ENCODE measurements at regions not wholly inside any gene's neighbourhood (a gene's known extent, or its start where the extent isn't known, plus 50 kb on each side); places are given as distances from the start of the nearest gene placed in this dataset.

- DNase-seq (ENCODE audit: low read depth in 1 of 2, low spot score in 1 of 2) = no peak
- Histone ChIP-seq H3K4me3 (replicated peaks; ENCODE audit: insufficient read depth, low read length) (no peak overlapping the region), H3K27ac (replicated peaks) (no peak overlapping the region), H3K27me3 (ENCODE audit: insufficient read depth, poor library complexity, severe bottlenecking) (no peaks in the 10 kb centered on the region)
- TF ChIP-seq GABPA (IDR thresholded peaks at IDR 0.05; ENCODE audit: low read depth) = no peak
- TF ChIP-seq SPI1 (IDR thresholded peaks at IDR 0.05; ENCODE audit: borderline replicate concordance, low read depth) = no peak
- TF ChIP-seq REST (IDR thresholded peaks at IDR 0.05; ENCODE audit: insufficient replicate concordance, low read depth) = no peak
Measured at GRCh38 chr2:225768741-225769140, 369.2 kb downstream of the NYAP2 start.

GRCh38 chr2:225766431-225766830, 366.9 kb downstream of the NYAP2 start:
- DNase-seq (ENCODE audit: low read depth in 1 of 2, low spot score in 1 of 2) = no peak
- no peak overlapping the region for H3K4me3 ChIP-seq (replicated peaks; ENCODE audit: insufficient read depth, low read length)
- no peak for TF ChIP-seq SPI1 (IDR thresholded peaks at IDR 0.05; ENCODE audit: borderline replicate concordance, low read depth)
- TF ChIP-seq CTCF (IDR thresholded peaks at IDR 0.05; ENCODE audit: insufficient read depth, low read length) = no peak
- TF ChIP-seq GABPA (IDR thresholded peaks at IDR 0.05; ENCODE audit: low read depth) = no peak
- no peak for TF ChIP-seq REST (IDR thresholded peaks at IDR 0.05; ENCODE audit: insufficient replicate concordance, low read depth)
- no peak for TF ChIP-seq POLR2AphosphoS5 (IDR thresholded peaks at IDR 0.05; ENCODE audit: low read depth)
- H3K27me3 ChIP-seq (ENCODE audit: insufficient read depth, poor library complexity, severe bottlenecking) = no peaks in the 10 kb centered on the region
- no peak overlapping the region for H3K27ac ChIP-seq (replicated peaks)

GRCh38 chr2:225765820-225766219, 366.3 kb downstream of the NYAP2 start:
- H3K27me3 ChIP-seq (ENCODE audit: insufficient read depth, poor library complexity, severe bottlenecking) = no peaks in the 10 kb centered on the region

More at GRCh38 chr2:225765820-225766219, 366.3 kb downstream of the NYAP2 start:
- TF ChIP-seq SPI1 (IDR thresholded peaks at IDR 0.05; ENCODE audit: borderline replicate concordance, low read depth) (no peak), POLR2AphosphoS5 (IDR thresholded peaks at IDR 0.05; ENCODE audit: low read depth) (no peak), CTCF (IDR thresholded peaks at IDR 0.05; ENCODE audit: insufficient read depth, low read length) (no peak), GABPA (IDR thresholded peaks at IDR 0.05; ENCODE audit: low read depth) (no peak), REST (IDR thresholded peaks at IDR 0.05; ENCODE audit: insufficient replicate concordance, low read depth) (no peak)
- H3K4me3 ChIP-seq (replicated peaks; ENCODE audit: insufficient read depth, low read length) = no peak overlapping the region
- no peak overlapping the region for H3K27ac ChIP-seq (replicated peaks)
- no peak for DNase-seq (ENCODE audit: low read depth in 1 of 2, low spot score in 1 of 2)
